ENCODE measurements at regions not wholly inside any gene's neighbourhood (a gene's known extent, or its start where the extent isn't known, plus 50 kb on each side); places are given as distances from the start of the nearest gene placed in this dataset.

DNA sequence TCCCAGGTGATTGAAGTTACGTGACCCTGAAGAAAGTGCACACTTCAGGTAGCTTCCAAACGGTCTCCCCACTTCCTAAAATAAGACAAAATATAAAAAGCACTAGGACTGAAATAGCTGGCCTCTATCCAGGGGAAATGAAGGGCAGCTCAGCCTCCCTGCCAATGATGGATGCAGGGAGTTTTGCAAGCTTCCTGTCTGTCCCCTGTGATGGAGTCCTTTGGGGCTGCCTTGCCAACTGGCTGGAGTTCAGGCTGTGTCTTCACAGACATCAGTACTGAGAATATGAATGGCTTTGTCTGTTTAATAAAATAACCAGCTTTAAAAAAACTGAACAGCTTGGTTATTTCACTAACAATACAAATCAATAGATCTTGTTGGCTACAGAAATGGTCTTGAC is 101.4 kb upstream of the GPR12 start:
- TF ChIP-seq, protein P1, sequence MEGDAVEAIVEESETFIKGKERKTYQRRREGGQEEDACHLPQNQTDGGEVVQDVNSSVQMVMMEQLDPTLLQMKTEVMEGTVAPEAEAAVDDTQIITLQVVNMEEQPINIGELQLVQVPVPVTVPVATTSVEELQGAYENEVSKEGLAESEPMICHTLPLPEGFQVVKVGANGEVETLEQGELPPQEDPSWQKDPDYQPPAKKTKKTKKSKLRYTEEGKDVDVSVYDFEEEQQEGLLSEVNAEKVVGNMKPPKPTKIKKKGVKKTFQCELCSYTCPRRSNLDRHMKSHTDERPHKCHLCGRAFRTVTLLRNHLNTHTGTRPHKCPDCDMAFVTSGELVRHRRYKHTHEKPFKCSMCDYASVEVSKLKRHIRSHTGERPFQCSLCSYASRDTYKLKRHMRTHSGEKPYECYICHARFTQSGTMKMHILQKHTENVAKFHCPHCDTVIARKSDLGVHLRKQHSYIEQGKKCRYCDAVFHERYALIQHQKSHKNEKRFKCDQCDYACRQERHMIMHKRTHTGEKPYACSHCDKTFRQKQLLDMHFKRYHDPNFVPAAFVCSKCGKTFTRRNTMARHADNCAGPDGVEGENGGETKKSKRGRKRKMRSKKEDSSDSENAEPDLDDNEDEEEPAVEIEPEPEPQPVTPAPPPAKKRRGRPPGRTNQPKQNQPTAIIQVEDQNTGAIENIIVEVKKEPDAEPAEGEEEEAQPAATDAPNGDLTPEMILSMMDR (IDR thresholded peaks at IDR 0.05), result no peak
- no peak for TF ChIP-seq POLR2A (IDR thresholded peaks at IDR 0.05)
- no peak for TF ChIP-seq EP300 (IDR thresholded peaks at IDR 0.05)

All from gastroesophageal sphincter (tissue), 3 donors.